B cell (primary cell): ENCODE measurements at regions not wholly inside any gene's neighbourhood (a gene's known extent, or its start where the extent isn't known, plus 50 kb on each side); places are given as distances from the start of the nearest gene placed in this dataset.

Experiments
- ATAC-seq: fragments of 200-7000 bp; cut with Tn5 transposase; one replicate; pipeline ENCODE4 v1.10.0; 2021; ENCODE audit warnings: low read depth, mild to moderate bottlenecking, moderate number of reproducible peaks, moderate library complexity
- CTCF ChIA-PET: fragments of 350-600 bp; sonication (Branson Sonifier 250); formaldehyde crosslinking; loops from one replicate; lab custom pipeline; 2021; ENCODE audit warnings: antibody characterized with exemption, inconsistent platforms; lab: Charles Lee
- POLR2A ChIA-PET: fragments of 350-600 bp; sonication (Branson Sonifier 250); formaldehyde crosslinking; loops from one replicate; lab custom pipeline; 2021; ENCODE audit warnings: antibody characterized with exemption; lab: Charles Lee
- DNase-seq: peaks from one replicate; pipeline ENCODE4 v3.0.0; 2013
- H2AFZ ChIP-seq: 2 replicates; pipeline ENCODE4 v1.6.1; 2012; ENCODE audit warnings: mild to moderate bottlenecking, low read depth, low read length; ENCODE audit not compliant: insufficient read depth, poor library complexity, severe bottlenecking
- H3K27ac ChIP-seq, 2 donors: 1 replicate in 1 of 2; 2 replicates in 1 of 2; pipeline ENCODE4 v1.5.1; 2012 to 2013; ENCODE audit warnings: low read length in 2 of 2, mild to moderate bottlenecking in 2 of 2, moderate library complexity in 1 of 2
- H3K27me3 ChIP-seq, 4 experiments: fragments of 200-600 bp in 1 of 4; sonication (generic) in 1 of 4; replicated peaks in 1 of 4; 1 replicate in 2 of 4; 2 replicates in 2 of 4; pipeline versions ENCODE4 v1.6.1 to v1.7.0; 2013 to 2016; ENCODE audit warnings: low read length in 3 of 4, mild to moderate bottlenecking in 2 of 4, mixed read lengths in 1 of 4, moderate library complexity in 1 of 4; ENCODE audit not compliant: insufficient read depth in 4 of 4, control insufficient read depth in 3 of 4; ENCODE audit errors: control extremely low read depth in 1 of 4
- H3K36me3 ChIP-seq, 2 experiments: replicated peaks in 1 of 2; 1 replicate in 1 of 2; 2 replicates in 1 of 2; pipeline versions ENCODE4 v1.6.1 to v1.7.1; 2013; ENCODE audit warnings: low read length in 1 of 2; ENCODE audit not compliant: insufficient read depth in 2 of 2, control insufficient read depth in 1 of 2; ENCODE audit errors: control extremely low read depth in 1 of 2, extremely low read depth in 1 of 2
- H3K4me1 ChIP-seq, 2 donors: fragments of 200-600 bp in 1 of 2; sonication (generic) in 1 of 2; 1 replicate in 1 of 2; 2 replicates in 1 of 2; pipeline versions ENCODE4 v1.5.1 to v1.6.1; 2013 to 2017; ENCODE audit warnings: low read length in 2 of 2; ENCODE audit not compliant: control insufficient read depth in 2 of 2, insufficient read depth in 2 of 2
- H3K4me2 ChIP-seq: replicated peaks from 2 replicates; pipeline ENCODE3; 2012; ENCODE audit warnings: mild to moderate bottlenecking, low read depth, low read length; ENCODE audit not compliant: poor library complexity, severe bottlenecking
- H3K4me3 ChIP-seq, 5 experiments: fragments of 200-600 bp in 1 of 5; sonication (generic) in 1 of 5; 1 replicate in 3 of 5; 2 replicates in 2 of 5; pipeline versions ENCODE4 v1.5.1 to v1.7.0; 2011 to 2016; ENCODE audit warnings: low read length in 4 of 5, mild to moderate bottlenecking in 4 of 5, low read depth in 2 of 5, control low read depth in 1 of 5, moderate library complexity in 1 of 5; ENCODE audit not compliant: insufficient read depth in 1 of 5; ENCODE audit errors: control extremely low read depth in 1 of 5, extremely low read depth in 1 of 5
- H3K79me2 ChIP-seq: fragments of 200-600 bp; sonication (generic); one replicate; pipeline ENCODE4 v1.6.0; 2016; ENCODE audit warnings: low read length; ENCODE audit not compliant: control insufficient read depth, insufficient read depth
- H3K9ac ChIP-seq: fragments of 200-600 bp; sonication (generic); 2 replicates; pipeline ENCODE4 v1.6.1; 2017; ENCODE audit warnings: mild to moderate bottlenecking, low read length, moderate library complexity
- H3K9me3 ChIP-seq, 3 donors: one replicate each; pipeline versions ENCODE4 v1.6.1 to v1.7.1; 2013; ENCODE audit warnings: low read length in 2 of 3; ENCODE audit not compliant: control insufficient read depth in 2 of 3, insufficient read depth in 1 of 3; ENCODE audit errors: control extremely low read depth in 1 of 3
- H4K20me1 ChIP-seq: 2 replicates; pipeline ENCODE4 v1.6.0; 2012; ENCODE audit warnings: mild to moderate bottlenecking, low read length; ENCODE audit not compliant: insufficient read depth, control insufficient read depth, poor library complexity, severe bottlenecking
- H3K27ac Mint-ChIP-seq: one replicate; pipeline ENCODE4 v1.8.0; 2021; ENCODE audit warnings: mixed read lengths
- H3K27me3 Mint-ChIP-seq: one replicate; pipeline ENCODE4 v1.8.0; 2021; ENCODE audit warnings: mixed read lengths
- H3K4me1 Mint-ChIP-seq: one replicate; pipeline ENCODE4 v1.8.0; 2021; ENCODE audit warnings: mixed read lengths
- H3K4me3 Mint-ChIP-seq: one replicate; pipeline ENCODE4 v1.8.0; 2021; ENCODE audit warnings: mixed read lengths
- H3K9me3 Mint-ChIP-seq: one replicate; pipeline ENCODE4 v1.8.0; 2022; ENCODE audit warnings: mixed read lengths; ENCODE audit not compliant: insufficient read depth
- CTCF ChIP-seq: fragments of 200-600 bp; IDR thresholded peaks from one replicate; pipeline ENCODE4 v1.8.0; 2022; ENCODE audit warnings: antibody characterized with exemption, mild to moderate bottlenecking
- EZH2 ChIP-seq: IDR thresholded peaks from 2 replicates; pipeline ENCODE4 v1.6.1; 2012; ENCODE audit warnings: borderline replicate concordance, low read depth, mild to moderate bottlenecking, moderate library complexity, low read length; ENCODE audit not compliant: insufficient read depth, poor library complexity, severe bottlenecking
- WGBS: methylation state at CpG from one replicate; pipeline ENCODE4 v1.1.5; 2013; ENCODE audit warnings: missing lambda C conversion rate; ENCODE audit not compliant: insufficient coverage; 5-methylcytosine and 5-hydroxymethylcytosine counted together
- intact Hi-C: fragments of 100-400 bp; cut with micrococcal nuclease; formaldehyde crosslinking; loops from one replicate; pipeline ENCODE4 v1.10.0; 2022

- Histone ChIP-seq H3K4me1 (no peaks in the 10 kb centered on the region), H3K27ac (no peak overlapping the region), H3K4me3 (no peak overlapping the region), H2AFZ (no peak overlapping the region), H3K27me3 (no peaks in the 10 kb centered on the region), H3K9me3 (no peaks in the 10 kb centered on the region), H3K9ac (no peak overlapping the region), H3K36me3 (no peaks in the 10 kb centered on the region), H4K20me1 (no peaks in the 10 kb centered on the region), H3K79me2 (no peaks in the 10 kb centered on the region), H3K4me2 (no peak overlapping the region)
- no peaks in the 10 kb centered on the region for H3K4me1 Mint-ChIP-seq
- POLR2A ChIA-PET: no interaction called here
- CTCF ChIA-PET: no interaction called here
- no peak overlapping the region for H3K4me3 Mint-ChIP-seq
- DNase-seq (no peak), ATAC-seq (no peak)
- 87% methylated on average over 15 of the region's 16 CpGs for WGBS
- intact Hi-C loops: no loop called here
- TF ChIP-seq EZH2: no peak
- TF ChIP-seq CTCF: no peak
- H3K9me3 Mint-ChIP-seq: no peaks in the 10 kb centered on the region
- H3K27me3 Mint-ChIP-seq: no peaks in the 10 kb centered on the region
- H3K27ac Mint-ChIP-seq: no peak overlapping the region
These were observed 297.9 kb downstream of the NDUFA10 start for GRCh38 chr2:239727182-239727775.

DNA sequence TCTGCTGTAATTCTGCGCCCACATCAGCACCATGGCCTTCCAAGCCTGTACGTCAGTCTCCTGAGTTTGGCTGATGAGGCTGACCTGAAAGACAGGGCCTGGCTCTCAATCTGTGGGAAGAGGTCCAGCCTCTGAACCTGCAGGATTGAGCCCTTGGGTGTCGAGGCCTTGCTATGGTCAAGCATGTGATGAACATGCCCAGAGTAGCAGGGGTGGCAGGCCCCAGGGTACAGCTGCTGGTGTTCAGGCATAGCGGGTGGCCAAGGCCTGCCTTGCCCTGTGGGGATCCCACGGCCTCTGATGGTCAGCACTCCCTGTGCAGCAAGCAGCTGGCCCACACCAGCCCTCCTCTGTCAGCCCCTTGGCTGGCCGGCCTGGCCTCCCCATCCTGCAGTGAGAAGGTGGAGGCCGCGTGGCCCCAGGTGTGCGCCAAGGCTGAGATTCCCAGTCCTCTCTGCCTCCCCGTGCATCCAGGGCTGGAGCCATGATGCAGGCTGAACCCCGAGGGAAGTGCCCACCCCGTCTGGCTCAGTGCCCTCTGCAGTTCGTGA, 298.4 kb downstream of the NDUFA10 start:
- no peak for DNase-seq
- ChIA-PET POLR2A (no interaction called here), CTCF (no interaction called here)
- H3K4me1 Mint-ChIP-seq: no peaks in the 10 kb centered on the region
- no peaks in the 10 kb centered on the region for H3K4me1 ChIP-seq
- 87% methylated on average over 13 of the region's 13 CpGs for WGBS
- TF ChIP-seq EZH2: no peak
- TF ChIP-seq CTCF: no peak
- H3K27me3 ChIP-seq: no peaks in the 10 kb centered on the region
- no peak overlapping the region for H3K9ac ChIP-seq
- H3K27ac ChIP-seq: no peak overlapping the region
- H3K4me2 ChIP-seq: no peak overlapping the region
- H4K20me1 ChIP-seq: no peaks in the 10 kb centered on the region
- H3K79me2 ChIP-seq: no peaks in the 10 kb centered on the region
- no peaks in the 10 kb centered on the region for H3K9me3 ChIP-seq
- H3K9me3 Mint-ChIP-seq: no peaks in the 10 kb centered on the region
- no peak overlapping the region for H2AFZ ChIP-seq
- ATAC-seq: no peak
- no peak overlapping the region for H3K27ac Mint-ChIP-seq
- no peaks in the 10 kb centered on the region for H3K27me3 Mint-ChIP-seq
- no peaks in the 10 kb centered on the region for H3K36me3 ChIP-seq
- no peak overlapping the region for H3K4me3 Mint-ChIP-seq
- intact Hi-C loops: no loop called here
- H3K4me3 ChIP-seq: no peak overlapping the region
